NCI-H510A treated with DMSO at 0.1 percent for 48 hours (cell line): ENCODE measurements at regions not wholly inside any gene's neighbourhood (a gene's known extent, or its start where the extent isn't known, plus 50 kb on each side); places are given as distances from the start of the nearest gene placed in this dataset.
A peak's percentile ranks its signal among the peaks of the same experiment; 100 is the strongest.
"Not testable (repeated sequence)": the region's sequence is repeated elsewhere in the genome, so short reads cannot be mapped to it uniquely, and the experiment has no call there.

Experiments
- DNase-seq: peaks from one replicate; lab custom pipeline; 2025; lab: John Stamatoyannopoulos, UW

DNA sequence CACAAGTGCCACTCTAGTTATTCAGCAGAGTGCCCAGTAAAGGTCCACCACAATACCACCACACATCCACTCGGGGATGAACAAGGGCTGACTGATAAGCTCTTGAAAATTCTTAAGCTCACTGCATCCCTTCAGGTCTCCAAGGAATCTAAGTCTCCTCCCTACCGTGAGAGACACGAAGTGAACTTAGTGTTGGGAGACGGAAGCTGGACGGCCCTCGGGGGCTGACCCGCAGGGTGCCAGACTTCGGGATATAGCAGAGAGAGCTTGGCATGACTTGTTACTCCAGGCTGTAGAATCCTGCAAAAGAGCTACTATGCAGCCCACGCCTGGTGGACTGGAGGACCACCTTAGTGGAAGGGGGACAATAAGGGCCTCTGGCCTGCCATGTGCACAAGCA, 75.1 kb downstream of the LYZL1 start:
- not testable (repeated sequence) for DNase-seq

- not testable (repeated sequence) for DNase-seq
Observed at GRCh38 chr10:29366206-29366605, 77.3 kb downstream of the LYZL1 start.

DNA sequence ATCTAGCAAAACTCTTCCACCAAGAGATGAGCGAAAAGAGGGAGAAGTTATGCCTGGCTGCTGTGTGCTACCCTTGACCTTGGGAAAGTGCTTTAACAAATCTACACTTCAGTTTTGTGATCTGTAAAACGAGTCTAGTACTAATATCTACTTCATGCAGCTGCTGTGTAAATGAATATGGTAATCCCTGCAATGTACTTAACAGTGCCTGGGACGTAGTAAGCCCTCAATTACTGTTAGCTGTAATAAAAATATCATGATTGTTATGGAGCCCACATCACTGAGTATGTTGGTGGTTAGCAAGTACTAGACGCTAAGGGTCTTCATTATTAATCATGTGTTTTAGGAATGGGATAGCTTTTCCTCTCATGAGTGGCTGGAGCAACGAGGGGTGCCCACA, 80.5 kb downstream of the LYZL1 start:
- DNase-seq = no peak

DNA sequence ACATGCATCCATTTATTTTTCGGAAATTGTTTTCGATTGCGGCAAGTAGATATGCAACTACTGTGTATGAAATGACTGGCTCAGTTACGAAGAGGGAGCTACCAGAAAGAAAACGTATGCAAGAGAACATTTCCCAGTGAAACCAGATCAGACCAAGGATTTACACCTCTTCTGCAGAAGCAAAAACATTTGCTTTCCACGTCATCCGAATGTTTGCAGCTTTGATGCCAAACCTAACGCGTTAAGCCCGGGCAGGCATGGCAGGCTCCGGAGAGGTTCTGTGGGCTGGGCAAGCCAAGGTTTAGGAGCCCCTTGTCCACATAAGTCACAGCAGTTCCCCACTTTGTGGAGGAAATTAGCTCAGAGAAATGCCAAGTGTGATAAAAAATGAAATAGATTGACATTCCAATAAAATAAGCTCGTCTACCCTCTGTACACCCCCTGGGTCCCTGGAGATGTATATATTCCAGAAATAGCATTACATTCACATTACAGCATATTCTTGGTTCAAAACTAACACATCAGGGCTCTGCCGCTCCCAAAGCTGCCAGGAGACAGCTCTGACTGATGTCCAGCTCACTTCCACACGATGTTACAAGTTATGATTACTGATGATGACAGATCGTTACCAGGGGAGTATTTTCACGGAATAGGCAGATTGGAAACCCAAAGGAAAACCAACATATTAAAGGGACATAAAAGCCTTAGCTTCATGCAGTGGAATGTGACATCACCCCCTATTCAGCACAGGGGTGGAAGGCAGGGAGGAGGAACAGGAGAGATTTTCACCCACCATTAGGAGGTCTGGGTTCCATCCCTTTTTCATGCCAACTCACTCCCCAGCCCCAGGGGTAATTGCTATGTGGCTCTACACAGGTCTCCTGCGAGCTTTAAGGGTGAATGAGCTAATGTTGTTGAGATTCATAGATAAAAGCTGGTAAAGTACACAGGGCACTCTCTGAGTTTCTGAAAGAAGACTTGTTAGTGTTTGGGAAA, 81.5 kb downstream of the LYZL1 start:
- no peak for DNase-seq

- DNase-seq = no peak
Observed at GRCh38 chr10:29372920-29373319, 84.0 kb downstream of the LYZL1 start.

GRCh38 chr10:29374162-29374561, 85.3 kb downstream of the LYZL1 start:
- DNase-seq = no peak

DNA sequence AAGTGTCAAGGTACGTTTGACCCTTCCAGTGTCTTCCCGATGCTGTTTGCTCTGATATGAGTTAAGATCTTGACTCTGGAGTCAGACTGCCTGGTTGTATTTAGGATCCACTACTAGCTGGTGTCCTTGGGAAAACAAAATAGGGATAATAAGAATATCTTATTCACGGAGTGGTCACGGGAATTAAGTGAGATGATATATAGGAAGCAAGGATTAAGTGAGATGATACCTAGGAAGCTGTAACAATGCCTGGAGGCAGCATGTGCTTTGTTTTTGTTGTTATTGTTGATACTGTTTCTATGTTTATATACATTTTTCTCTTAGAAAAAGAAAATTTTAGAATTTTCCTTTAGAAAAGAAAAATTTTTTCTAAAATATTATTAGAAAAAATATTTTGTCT, 87.0 kb downstream of the LYZL1 start:
- no peak for DNase-seq

DNA sequence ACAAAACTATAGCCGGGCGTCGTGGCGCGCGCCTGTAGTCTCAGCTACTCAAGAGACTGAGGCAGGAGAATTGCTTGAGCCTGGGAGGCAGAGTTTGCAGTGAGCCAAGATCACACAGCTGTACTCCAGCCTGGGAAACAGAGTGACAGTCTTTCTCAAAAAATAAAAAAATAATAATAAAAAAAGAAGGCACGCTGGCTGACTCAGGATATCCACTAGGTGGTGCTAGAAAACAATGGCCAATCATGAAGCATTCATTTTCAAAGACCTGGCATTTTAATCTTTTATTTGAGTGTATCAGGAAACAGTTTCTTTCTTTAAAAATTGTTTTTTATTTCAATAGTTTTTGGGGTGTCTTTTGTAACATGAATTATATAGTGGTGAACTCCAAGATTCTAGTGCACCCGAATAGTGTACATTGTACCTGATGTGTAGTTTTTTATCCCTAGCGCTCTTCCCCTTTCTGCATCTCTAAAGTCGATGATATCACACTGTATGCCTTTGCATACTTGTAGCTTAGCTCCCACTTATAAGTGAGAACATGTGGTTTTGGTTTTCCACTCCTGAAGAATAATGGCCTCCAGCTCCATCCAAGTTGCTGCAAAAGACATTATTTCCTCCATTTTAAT, 88.6 kb downstream of the LYZL1 start:
- DNase-seq = peak; percentile 20

DNA sequence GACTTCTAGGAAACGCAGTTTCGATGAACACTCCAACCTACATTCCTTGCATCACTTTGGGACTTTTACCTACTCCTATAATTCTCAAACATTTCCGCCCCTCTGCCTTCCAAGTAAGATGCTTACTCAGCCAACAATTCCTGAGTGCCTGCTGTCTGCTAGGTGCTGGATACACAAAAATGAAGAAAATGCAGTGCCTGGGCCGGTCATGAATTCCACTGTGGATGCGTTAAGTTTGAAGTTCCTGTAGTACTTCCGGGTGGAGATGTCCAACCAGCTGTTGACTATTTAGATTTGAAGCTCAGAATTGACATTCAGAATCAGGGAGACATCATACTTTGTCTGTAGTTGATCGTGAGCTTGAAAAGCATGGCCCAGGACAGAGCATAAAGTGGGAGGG, 89.2 kb downstream of the LYZL1 start:
- DNase-seq = no peak

- no peak for DNase-seq
Observed at GRCh38 chr10:29379208-29379607, 90.3 kb downstream of the LYZL1 start.

- not testable (repeated sequence) for DNase-seq
Observed at GRCh38 chr10:29379777-29380598, 91.1 kb downstream of the LYZL1 start.

GRCh38 chr10:29380599-29381511, 92.0 kb downstream of the LYZL1 start:
- DNase-seq = not testable (repeated sequence)

GRCh38 chr10:29386342-29386999, 97.6 kb downstream of the LYZL1 start:
- DNase-seq = peak; percentile 34

- peak; percentile 76 for DNase-seq
Observed at GRCh38 chr10:29387269-29387668, 98.4 kb downstream of the LYZL1 start.

- not testable (repeated sequence) for DNase-seq
Observed at GRCh38 chr10:29388112-29388511, 99.2 kb downstream of the LYZL1 start.

- no peak for DNase-seq
Observed at GRCh38 chr10:29389493-29389892, 100.6 kb downstream of the LYZL1 start.

GRCh38 chr10:29389935-29390334, 101.1 kb downstream of the LYZL1 start:
- DNase-seq = no peak

DNA sequence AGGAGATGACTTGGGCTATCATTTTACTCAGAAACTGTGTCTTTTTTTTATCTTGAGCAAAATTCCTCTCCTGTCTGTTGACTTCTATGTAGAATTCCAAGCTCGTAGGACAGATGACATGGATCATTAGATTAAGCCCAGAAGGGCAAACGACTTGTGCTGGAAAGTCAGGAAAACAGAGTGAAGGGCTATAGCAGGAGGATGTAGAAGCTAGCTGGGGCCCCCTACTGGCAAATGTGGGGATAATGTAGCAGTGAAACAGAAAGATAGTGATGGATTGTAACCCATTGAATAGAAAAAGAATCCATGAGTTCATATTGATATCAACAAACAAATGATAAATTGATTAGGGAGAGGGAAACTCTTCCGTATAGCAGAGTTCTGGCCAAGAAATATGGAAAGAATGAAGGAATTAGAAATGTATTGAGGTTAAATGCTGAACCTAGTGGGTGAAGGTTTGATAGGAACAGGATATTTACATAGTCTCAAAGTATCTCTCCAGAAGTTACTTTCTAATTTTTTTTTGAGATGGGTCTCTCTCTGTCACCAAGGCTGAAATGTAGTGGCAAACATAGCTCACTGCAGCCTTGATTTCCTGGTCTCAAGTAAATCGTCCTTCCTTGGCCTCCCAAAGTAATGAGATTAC, 103.6 kb downstream of the LYZL1 start:
- DNase-seq = peak; percentile 49

GRCh38 chr10:29394321-29394932, 105.6 kb downstream of the LYZL1 start:
- no peak for DNase-seq

GRCh38 chr10:29395409-29395808, 106.5 kb downstream of the LYZL1 start:
- no peak for DNase-seq
